HL-60 (cell line): ENCODE measurements at regions not wholly inside any gene's neighbourhood (a gene's known extent, or its start where the extent isn't known, plus 50 kb on each side); places are given as distances from the start of the nearest gene placed in this dataset.

Experiments used
- GABPA ChIP-seq: IDR thresholded peaks from 2 replicates; pipeline ENCODE4 v1.6.1; 2012; ENCODE audit warnings: low read depth
- POLR2AphosphoS5 ChIP-seq: IDR thresholded peaks from 2 replicates; pipeline ENCODE4 v1.6.1; 2012; ENCODE audit warnings: low read depth
- TF ChIP-seq, protein P1 (sequence below): IDR thresholded peaks from one replicate; pipeline ENCODE4 v1.5.1; 2011; ENCODE audit warnings: low read length, control low read depth, inconsistent platforms; ENCODE audit not compliant: insufficient read depth
- TF ChIP-seq, protein P2 (sequence below): IDR thresholded peaks from 2 replicates; pipeline ENCODE4 v1.6.1; 2012; ENCODE audit warnings: low read depth; ENCODE audit not compliant: insufficient replicate concordance

DNA sequence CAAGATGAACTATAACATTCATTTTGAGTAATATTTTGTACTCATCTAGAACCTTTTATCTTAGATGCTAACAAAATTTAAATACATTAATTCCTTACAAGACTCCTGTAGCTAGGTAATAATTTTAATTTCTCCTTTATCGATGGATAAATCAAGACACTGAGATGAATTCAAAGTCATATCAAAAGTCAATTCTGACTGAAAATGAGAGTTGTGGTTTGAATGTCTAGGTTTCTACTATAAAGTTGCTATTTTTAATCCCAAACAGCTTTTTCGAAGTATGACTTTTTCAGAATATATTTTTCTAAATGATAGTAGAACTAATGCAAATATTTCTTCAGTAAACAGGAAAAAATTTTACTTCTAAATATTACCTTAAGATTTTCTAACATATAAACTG lies 491.7 kb upstream of the FAM174A start:
- TF ChIP-seq, protein P1, sequence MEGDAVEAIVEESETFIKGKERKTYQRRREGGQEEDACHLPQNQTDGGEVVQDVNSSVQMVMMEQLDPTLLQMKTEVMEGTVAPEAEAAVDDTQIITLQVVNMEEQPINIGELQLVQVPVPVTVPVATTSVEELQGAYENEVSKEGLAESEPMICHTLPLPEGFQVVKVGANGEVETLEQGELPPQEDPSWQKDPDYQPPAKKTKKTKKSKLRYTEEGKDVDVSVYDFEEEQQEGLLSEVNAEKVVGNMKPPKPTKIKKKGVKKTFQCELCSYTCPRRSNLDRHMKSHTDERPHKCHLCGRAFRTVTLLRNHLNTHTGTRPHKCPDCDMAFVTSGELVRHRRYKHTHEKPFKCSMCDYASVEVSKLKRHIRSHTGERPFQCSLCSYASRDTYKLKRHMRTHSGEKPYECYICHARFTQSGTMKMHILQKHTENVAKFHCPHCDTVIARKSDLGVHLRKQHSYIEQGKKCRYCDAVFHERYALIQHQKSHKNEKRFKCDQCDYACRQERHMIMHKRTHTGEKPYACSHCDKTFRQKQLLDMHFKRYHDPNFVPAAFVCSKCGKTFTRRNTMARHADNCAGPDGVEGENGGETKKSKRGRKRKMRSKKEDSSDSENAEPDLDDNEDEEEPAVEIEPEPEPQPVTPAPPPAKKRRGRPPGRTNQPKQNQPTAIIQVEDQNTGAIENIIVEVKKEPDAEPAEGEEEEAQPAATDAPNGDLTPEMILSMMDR: no peak
- TF ChIP-seq POLR2AphosphoS5: no peak
- TF ChIP-seq GABPA: no peak
- TF ChIP-seq, protein P2, sequence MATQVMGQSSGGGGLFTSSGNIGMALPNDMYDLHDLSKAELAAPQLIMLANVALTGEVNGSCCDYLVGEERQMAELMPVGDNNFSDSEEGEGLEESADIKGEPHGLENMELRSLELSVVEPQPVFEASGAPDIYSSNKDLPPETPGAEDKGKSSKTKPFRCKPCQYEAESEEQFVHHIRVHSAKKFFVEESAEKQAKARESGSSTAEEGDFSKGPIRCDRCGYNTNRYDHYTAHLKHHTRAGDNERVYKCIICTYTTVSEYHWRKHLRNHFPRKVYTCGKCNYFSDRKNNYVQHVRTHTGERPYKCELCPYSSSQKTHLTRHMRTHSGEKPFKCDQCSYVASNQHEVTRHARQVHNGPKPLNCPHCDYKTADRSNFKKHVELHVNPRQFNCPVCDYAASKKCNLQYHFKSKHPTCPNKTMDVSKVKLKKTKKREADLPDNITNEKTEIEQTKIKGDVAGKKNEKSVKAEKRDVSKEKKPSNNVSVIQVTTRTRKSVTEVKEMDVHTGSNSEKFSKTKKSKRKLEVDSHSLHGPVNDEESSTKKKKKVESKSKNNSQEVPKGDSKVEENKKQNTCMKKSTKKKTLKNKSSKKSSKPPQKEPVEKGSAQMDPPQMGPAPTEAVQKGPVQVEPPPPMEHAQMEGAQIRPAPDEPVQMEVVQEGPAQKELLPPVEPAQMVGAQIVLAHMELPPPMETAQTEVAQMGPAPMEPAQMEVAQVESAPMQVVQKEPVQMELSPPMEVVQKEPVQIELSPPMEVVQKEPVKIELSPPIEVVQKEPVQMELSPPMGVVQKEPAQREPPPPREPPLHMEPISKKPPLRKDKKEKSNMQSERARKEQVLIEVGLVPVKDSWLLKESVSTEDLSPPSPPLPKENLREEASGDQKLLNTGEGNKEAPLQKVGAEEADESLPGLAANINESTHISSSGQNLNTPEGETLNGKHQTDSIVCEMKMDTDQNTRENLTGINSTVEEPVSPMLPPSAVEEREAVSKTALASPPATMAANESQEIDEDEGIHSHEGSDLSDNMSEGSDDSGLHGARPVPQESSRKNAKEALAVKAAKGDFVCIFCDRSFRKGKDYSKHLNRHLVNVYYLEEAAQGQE: no peak
